IPS-NIHi11 (cell line): ENCODE measurements at regions not wholly inside any gene's neighbourhood (a gene's known extent, or its start where the extent isn't known, plus 50 kb on each side); places are given as distances from the start of the nearest gene placed in this dataset.

Experiments
- DNase-seq: peaks from one replicate; pipeline ENCODE4 v3.0.0; 2012; ENCODE audit warnings: mixed read lengths, low spot score

DNA sequence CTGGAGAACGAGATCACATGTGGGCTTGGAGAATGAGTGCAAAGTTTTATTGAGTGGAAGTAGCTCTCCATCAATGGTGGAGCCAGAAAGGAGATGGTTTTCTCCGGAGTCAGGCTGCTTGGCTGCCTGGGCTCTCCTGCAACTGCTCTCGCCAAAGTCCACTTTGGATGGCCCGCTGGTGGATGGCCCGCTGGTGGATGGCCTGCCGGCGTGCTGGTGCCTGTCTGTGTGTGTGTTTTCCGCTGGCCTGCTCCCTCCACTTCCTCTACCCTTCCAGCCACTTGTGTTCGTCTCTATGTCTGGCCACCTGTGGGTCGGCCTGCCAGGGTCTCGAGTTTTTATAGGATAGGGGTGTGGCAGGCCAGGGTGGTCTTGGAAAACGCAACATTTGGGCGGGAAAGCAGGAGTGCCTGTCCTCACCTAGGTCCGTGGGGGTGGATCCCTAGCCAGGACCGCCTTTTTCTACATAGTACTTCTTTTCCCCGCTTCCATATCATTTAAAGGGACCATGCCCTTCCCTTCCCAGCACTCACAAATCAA, 1292.1 kb upstream of the PIK3C3 start:
- DNase-seq: no peak

DNA sequence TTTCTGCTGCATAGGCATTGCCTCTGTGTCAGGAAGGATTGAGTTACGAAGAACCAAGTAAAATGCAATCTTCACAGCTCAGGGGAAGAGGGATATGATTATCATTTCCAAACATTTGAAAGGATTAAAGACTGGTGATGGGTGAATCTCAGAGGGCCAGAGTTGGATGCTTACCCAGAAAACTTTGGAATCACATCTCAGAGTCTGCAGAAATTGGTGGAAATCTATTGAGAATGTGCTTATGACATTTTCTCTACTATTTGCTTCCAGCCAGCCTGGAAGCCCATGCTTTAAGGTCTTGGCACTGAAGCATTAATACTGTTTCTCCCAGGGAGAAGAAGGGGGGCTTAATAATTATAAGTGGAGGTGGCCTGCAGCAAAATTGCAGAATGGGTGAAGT, 1301.4 kb upstream of the PIK3C3 start:
- no peak for DNase-seq

DNA sequence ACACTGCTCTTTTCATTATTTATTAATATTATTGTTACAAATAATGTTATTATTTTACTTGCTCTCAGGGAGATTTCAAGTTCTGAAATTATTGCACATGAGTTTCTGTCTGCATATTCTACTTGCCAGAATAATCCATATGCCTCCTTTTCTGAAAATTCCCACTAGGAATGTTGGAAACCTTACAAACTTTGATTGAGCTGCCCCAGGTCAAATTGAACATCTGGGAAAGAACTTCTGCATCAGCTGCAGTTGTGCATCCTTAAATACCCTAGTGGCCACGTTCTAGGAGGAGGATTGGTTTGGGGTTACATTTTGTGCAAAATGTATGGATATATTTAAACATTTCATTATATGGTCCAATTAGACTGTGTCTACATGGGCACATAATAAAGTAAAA, 1302.7 kb upstream of the PIK3C3 start:
- DNase-seq: no peak

DNA sequence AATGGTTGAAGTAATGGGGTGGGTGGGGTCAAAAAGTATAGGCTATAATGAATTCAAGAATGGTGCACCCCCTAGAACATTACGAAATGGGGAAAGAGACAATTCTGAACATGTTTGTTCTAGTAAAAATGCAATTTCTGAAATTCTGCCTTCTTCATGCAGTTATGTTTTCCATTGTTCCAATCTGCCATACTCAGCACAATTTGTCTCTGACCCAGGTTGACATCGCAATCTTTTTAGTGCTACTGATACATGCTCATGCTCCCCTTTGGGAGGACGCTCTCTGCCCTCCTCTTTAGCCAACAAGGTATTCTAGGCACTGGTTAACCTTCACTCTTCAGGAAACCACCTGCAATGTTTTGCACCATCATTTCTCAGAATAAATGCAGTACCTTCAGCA, 1303.9 kb upstream of the PIK3C3 start:
- DNase-seq: no peak

DNA sequence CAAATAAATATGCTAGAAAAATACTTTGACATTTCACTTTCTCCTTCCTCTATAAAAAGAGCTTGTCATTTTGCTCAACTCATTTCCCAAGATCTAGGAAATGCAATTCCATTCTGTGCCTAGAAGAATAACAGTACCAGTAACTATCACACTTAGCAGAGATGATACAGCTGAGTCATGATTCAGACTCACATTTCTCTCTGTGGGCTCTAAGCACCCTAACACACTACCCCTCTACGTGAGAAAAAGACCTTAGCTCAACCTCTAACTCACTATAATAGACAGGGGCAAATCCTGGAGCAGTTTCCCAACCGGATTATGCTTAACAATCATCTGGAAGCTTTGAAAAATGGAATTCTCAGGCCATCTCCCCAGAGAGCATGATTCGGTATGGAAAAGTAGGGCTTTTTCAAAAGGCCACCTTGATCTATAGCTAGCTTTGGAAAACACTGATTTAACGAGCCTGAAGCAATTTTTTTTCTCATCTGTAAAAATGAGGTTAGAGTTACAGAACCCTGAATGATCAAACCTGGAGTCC, 1312.3 kb upstream of the PIK3C3 start:
- DNase-seq: no peak

DNA sequence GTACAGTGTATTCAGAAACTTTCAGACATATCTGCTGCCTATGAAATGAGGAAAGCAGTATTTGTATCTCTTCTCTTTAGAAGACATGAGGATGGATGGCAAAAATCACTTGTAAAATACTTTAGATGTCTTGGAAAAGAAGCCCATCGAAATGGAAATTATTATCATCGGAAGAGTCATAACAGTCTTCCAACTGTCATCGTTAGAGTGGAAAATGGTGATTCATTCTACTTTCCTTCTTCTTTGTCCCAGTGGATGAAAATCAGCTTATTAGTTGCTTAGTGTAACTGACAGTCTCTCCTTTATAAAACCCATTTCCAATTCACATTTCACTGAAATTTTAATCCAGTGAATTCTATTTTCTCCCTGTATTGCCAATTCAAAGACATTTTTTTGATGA, 1323.7 kb upstream of the PIK3C3 start:
- no peak for DNase-seq

DNA sequence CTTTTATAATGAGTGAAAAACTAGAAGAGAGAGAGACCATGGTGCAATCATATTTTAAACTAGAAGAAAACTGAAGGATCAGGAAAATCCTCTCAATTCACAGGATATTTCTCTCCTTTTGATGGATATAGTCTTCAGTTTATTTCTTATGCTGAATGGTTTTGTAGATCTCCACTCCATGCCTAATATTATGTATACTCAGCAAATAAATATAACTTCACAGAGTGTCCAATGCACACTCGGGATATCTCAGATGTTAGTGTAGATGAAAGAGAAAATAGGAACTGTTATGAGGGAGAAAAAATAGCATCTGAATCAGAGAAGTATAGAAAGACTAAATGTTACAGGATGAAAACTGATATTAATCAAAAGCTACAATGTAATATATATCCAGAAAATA, 1324.5 kb upstream of the PIK3C3 start:
- no peak for DNase-seq

DNA sequence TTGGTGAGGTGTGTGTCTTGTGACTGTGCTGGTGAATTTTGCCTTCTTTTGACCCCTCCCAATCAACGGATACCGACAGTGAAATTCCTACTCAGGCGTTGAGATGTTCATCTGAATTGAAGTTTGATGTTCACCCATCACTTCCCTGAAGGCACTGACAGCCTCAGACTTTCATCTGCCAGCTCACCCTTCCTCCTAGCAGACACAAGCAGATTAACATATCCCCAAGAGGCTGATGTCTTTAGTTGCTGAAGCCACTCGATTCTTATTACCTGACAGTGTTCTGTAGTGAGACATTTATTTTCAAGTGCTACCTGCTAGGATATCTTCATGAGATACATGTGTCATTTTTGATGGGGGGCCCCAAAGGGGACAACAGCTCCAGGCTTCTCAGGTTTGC, 1330.1 kb upstream of the PIK3C3 start:
- no peak for DNase-seq

DNA sequence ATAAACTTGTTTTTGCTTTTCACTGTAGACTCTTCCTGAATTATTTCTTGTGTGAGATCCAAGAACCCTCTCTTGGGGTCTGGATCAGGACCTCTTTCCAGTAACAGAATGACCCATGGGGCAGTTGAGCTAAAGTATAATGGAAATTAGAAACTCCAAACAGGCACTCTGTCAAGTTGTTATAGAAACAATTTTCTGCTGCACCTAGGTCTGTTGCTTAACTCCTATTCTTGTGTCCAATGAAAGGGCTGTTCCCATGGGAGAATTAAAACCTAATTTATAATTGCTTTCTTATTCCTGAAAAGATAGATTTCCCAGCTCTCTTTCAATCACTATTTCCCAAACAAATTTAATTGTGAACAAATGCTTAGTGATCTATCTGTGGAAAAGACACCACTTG, 1341.3 kb upstream of the PIK3C3 start:
- no peak for DNase-seq

DNA sequence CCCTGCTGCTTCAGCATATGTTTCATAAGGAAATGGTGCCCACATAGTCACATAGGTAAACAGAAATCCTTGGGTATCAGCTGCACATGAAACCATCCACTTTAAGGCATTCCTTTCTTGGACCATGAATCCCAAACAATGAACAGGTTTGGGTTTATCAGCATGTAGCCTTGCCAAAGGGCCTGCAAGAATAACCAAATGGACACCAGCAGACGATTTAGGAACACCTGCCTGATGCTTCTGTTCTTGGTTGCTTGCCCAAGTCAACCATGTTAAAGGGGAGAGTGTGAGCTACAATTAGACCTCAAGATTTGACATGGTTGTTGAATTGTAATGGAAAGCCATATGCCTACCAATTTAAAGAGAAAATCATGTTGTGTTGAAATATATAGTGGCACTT, 1342.7 kb upstream of the PIK3C3 start:
- no peak for DNase-seq

DNA sequence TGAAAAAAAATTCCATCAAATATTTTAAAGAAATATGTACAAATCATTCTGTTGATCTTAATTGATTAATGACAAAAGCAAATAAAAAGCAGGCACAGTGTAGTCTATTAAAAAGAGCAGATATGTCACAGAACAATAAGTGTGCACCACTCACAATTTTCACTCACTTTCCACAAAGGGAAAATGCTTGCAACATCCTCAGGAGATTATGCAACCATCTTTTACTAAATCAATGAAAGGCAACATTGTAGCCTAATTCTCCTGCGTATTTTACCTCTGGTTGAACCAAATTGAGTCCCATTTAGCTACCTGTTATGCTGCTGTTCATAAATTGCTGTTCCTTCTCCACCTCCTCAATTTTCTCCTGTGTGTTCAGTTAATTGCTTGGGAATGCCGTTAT, 1346.8 kb upstream of the PIK3C3 start:
- DNase-seq: no peak

DNA sequence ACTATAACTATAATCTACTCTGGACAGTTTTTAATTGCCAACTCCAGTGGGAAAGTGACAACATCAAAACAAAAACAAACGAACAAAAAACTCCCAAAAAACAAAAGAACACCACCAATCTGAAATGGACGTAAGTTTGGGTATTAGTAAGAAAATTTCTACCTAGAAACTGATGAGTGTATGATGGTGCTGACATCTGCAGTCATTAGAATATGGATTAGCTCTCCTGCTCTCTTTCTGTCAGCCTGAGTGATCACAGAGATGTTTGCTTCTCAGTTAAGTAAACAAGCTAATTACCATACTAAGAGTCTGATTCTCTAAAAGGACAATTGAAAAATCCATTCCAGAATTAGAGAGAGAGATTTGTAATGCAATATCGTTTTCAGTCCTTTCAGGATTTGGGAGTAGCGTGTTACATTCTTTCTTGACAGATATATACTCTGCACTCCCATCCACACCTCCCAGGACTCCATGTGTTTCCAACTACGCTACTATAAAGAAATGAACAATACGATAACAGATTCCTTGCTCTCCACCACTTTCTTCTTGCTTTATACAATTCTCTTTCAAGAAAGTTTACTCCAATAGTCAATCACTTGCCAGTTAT, 1347.4 kb upstream of the PIK3C3 start:
- DNase-seq: no peak

DNA sequence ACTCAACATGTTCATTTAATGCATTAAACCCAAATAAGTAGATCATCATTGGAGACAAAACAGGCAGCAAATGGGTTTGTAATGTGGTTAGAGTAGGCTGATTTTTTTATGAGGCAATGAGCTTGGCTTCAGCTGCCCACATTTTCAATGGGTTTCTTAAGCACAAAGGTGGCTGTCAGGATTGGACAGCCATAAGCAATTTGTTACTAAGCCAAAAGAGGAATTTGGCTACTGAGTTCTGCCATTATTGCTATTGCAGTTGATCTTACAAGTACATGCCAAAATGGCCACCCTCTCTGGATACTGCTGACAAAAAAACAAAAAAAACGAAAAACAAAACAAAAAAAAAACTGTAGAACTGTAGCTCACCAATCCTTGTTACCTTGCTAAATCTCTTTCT, 1348.0 kb upstream of the PIK3C3 start:
- no peak for DNase-seq

DNA sequence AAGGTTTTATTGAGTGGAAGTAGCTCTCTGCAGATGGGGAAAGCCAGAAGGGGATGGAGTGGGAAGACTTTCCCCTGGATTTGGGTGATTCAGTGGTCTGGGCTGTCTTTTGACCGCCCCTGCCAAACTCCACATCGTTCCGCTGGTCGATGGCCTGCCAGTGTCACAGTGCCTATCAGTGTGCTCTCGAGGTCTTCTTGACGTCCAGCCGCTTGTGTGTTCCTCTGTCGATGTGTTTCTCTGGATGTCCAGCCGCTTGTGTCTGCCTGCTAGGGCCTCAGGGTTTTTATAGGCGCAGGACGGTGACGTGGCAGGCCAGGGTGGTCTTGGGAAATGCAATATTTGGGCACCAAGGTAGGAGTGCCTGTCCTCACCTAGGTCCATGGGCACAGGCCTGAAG, 1371.4 kb upstream of the PIK3C3 start:
- no peak for DNase-seq

DNA sequence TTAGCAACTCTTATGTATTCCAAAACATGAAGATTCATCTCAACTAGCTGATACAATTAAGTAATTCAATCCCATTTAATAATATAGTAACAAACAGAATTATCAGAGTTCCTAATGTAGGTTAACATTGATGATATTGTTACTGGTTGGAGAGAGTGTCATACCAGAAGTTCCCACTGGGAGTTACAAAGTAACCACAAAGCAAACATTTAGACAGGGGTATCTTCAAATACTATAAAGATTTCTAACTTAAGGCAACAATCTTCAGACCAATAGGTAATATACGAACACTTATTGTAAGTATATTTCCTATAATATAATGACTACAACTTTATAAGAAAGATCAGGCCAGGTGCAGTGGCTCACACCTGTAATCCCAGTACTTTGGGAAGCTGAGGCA, 1372.9 kb upstream of the PIK3C3 start:
- DNase-seq: no peak

DNA sequence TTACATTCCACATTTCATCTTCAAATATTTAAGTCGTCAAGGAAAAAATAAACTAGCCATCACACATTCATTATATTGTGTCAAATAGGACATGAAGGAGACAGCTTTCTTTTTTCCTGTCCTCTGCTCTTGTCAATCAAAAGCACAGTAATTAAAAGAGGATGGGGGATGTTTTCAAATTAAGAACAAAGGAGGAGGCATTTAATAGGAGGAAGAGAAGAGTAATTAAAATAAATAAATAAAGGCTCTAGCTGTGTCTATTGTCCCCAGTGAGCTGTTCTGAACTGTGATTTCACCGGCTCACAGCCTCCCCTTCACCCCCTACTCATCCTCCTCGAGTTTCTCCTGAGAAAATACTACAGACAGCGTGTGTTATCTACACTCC, 1377.1 kb upstream of the PIK3C3 start:
- DNase-seq: no peak

DNA sequence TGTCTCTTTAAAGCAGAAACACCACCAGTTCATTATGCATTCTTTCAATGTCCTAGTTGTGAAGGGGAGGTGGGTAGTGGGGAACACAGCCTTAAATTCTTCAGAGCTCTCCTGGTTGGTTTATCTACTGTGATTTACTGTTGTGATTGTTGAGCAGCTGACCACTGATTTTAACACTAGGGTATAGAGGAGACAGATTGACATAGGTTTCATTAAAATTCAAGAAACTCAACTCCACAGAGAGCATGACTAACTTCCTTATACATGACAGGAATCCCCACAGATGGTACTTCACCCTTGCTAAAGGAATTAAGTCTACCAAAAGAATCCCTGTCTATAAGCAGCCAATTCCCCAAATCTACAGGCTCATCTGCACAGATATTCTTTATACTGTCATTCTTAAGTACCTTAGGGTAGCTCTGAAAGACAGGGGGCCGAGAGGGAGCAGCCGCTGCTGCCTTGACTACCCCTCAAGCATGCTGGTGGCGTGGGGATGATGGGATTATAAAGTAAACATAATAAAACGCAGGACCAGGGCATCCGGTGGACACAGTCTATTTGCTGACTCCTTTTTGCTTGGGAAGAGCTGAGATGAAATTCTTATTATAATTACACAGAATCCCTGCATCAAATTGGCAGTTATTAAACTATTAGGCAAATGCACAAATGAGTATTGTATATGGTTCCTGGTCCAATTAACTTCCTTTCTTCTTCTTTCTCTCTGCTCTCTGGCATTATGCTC, 1377.6 kb upstream of the PIK3C3 start:
- DNase-seq: no peak

DNA sequence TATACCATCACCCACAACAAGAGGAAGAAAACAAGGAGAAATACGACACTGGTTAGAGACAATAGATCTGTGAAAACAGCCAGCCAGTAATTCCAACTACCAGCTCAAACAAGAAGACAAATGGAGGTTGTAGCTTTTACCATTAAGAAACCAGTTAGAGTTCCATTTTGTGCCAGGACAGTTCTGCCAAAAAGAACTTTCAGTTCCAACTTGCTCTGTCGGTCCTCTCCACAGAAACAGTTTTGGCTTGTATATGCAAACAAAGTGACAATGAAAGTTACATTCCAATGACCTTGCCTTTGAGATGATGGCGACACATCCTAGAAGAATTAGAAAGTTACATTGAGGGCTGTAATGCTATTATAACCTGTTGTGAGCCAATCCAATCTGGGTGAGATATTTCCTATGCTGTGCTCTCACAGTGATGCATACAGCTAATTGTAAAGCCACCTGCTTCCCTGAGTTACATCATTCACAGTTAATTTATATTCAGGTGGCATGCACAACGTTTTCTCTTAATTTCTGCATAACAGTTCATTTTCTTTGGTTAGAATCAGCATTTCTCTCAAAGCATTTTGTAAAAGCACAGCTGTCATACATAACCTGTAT, 1378.4 kb upstream of the PIK3C3 start:
- DNase-seq: no peak

DNA sequence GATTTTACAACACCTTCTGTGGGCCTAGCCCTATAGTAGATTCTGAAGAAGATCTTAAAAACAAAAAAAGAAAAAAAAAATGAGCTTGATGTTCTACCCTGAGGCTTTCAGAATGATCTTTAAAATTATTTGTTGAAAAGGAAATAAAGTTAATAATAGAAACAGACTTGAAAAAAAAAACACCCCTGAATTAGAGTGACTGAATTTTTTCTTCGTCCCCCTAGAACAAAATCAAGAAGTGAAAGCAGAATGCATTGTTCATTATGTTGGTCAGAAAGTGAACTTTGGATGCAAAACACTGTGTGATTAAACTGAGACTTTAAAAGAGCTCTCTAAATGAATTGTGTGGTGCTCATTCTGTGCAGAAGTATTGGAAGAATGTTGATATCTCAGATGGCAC, 1384.4 kb upstream of the PIK3C3 start:
- DNase-seq: no peak

DNA sequence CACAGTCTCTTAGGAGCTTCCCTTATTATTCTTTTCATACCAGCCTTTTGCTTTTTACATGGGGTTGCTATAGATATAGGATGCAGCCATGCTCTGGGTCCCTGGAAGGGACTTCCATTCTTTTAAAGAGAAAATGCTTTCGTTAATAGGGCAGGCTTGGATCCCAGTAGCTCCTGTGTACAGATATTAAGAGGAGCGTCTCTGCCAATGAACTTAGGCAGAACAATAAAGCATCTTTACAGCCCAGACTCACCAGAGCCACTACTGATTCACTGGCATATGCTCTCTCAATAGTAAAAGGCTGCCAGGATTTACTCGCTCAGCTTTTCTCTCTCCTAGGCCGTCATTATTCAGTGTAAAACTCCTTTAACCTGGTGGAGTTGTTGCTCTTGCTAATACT, 1385.4 kb upstream of the PIK3C3 start:
- DNase-seq: no peak

DNA sequence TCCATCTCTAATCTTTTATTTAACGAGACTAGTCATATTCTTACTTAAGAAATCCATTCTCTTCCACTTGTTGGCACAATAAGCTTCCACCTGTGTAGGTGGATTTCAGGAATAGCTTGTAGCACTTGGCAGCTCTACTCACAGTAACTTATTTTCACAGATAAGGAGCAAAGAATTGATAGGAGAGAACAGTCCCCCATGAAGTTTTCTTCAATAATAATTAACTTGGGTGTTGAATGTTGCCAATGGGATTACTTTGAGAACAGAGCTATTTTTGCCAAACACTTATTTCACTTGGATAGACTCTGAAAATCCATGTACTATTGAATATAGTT, 1388.6 kb upstream of the PIK3C3 start:
- DNase-seq: no peak

DNA sequence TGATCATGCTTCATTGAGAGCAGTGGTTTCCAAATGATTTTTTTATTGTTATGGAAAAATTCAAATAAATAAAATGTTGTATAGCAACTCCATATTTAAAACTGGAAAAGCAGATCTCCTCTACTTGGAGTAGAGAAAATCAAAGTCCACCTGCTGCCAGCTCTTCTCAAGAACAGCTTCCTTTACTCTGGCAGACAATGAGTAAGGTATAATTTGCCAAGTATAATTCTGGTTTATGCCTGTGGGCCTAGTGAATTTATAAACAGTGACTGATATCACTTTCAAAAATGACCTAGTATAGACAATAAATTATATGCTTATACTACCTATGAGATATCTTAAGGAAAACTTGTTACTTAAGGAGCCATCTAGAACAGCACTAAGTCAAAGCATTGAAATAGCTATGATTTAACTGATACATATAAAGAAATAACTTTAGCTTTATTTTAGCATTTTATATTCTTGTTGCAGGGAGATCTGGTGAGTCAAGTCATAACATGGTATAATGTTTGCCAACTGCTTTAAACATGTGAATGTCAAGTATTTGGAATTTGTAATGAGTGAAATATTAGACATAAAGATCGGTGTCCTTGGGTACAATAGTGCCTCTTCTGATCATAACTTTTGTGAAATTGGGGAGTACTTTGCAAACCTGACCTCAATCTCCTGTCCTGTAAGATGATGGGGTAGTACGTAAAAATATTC, 1389.1 kb upstream of the PIK3C3 start:
- no peak for DNase-seq

DNA sequence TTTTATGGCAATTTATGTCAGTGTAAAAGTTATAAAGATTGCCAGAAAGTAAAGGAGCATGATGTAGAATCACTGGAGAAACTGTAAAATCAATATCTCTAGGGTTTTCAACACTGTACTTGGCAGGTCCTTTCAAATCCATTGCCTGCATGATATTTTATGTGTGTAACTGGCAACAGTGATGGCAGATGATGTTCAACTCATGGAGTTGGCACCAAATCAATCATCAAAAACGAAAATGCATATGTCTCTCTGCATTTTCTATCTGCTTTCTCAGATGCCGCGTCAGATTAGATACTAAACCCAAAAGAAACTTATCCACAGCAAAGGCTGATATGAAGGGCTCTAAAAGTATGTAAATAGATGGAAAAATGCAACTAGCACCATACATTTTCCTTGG, 1395.5 kb upstream of the PIK3C3 start:
- no peak for DNase-seq
